CD4-positive, alpha-beta memory T cell (primary cell): ENCODE measurements at regions not wholly inside any gene's neighbourhood (a gene's known extent, or its start where the extent isn't known, plus 50 kb on each side); places are given as distances from the start of the nearest gene placed in this dataset.
A peak's percentile ranks its signal among the peaks of the same experiment; 100 is the strongest.

Experiments used
- CTCF ChIA-PET: fragments of 350-600 bp; sonication (Branson Sonifier 250); formaldehyde crosslinking; loops from one replicate; lab custom pipeline; 2021; ENCODE audit warnings: inconsistent platforms; ENCODE audit not compliant: partially characterized antibody; lab: Charles Lee
- POLR2A ChIA-PET: fragments of 350-600 bp; sonication (Branson Sonifier 250); formaldehyde crosslinking; loops from one replicate; lab custom pipeline; 2021; ENCODE audit not compliant: partially characterized antibody; lab: Charles Lee
- DNase-seq, 5 donors: peaks; one replicate each; pipeline versions ENCODE4 v3.0.0 to v3.0.0-alpha.2; 2020 to 2022; ENCODE audit warnings: mixed read lengths in 1 of 5
- H3K27ac ChIP-seq: one replicate; pipeline ENCODE4 v1.7.0; 2013; ENCODE audit warnings: low read depth, low read length
- H3K27me3 ChIP-seq: 2 replicates; pipeline ENCODE4 v1.7.0; 2013; ENCODE audit warnings: mild to moderate bottlenecking, low read length, moderate library complexity; ENCODE audit not compliant: insufficient read depth
- H3K36me3 ChIP-seq: 2 replicates; pipeline ENCODE4 v1.7.0; 2013; ENCODE audit warnings: mild to moderate bottlenecking, low read length, moderate library complexity; ENCODE audit not compliant: insufficient read depth
- H3K4me1 ChIP-seq: 2 replicates; pipeline ENCODE4 v1.7.0; 2013; ENCODE audit warnings: mild to moderate bottlenecking, low read length, moderate library complexity; ENCODE audit not compliant: insufficient read depth
- H3K4me3 ChIP-seq, 2 donors: one replicate each; pipeline ENCODE4 v1.7.0; 2013; ENCODE audit warnings: low read length in 2 of 2, mild to moderate bottlenecking in 1 of 2
- H3K9me3 ChIP-seq, 2 donors: one replicate each; pipeline ENCODE4 v1.7.0; 2013; ENCODE audit warnings: low read length in 2 of 2, control low read depth in 1 of 2; ENCODE audit not compliant: control insufficient read depth in 1 of 2
- H3K27ac Mint-ChIP-seq, 7 donors: one replicate each; pipeline ENCODE4 v1.8.0; 2020 to 2021; ENCODE audit warnings: mixed read lengths in 7 of 7, mild to moderate bottlenecking in 6 of 7, inconsistent platforms in 3 of 7, moderate library complexity in 3 of 7
- H3K27me3 Mint-ChIP-seq, 2 donors: one replicate each; pipeline ENCODE4 v1.8.0; 2020 to 2021; ENCODE audit warnings: mixed read lengths in 2 of 2
- H3K36me3 Mint-ChIP-seq, 2 donors: one replicate each; pipeline ENCODE4 v1.8.0; 2020 to 2021; ENCODE audit warnings: mixed read lengths in 2 of 2, inconsistent platforms in 1 of 2, mild to moderate bottlenecking in 1 of 2
- H3K4me1 Mint-ChIP-seq, 4 donors: one replicate each; pipeline ENCODE4 v1.8.0; 2020 to 2021; ENCODE audit warnings: mixed read lengths in 4 of 4, mild to moderate bottlenecking in 1 of 4
- H3K4me3 Mint-ChIP-seq, 8 donors: one replicate each; pipeline ENCODE4 v1.8.0; 2020 to 2021; ENCODE audit warnings: mixed read lengths in 8 of 8, mild to moderate bottlenecking in 7 of 8, moderate library complexity in 6 of 8, inconsistent platforms in 3 of 8
- H3K9me3 Mint-ChIP-seq, 8 donors: one replicate each; pipeline ENCODE4 v1.8.0; 2020 to 2021; ENCODE audit warnings: mixed read lengths in 8 of 8, mild to moderate bottlenecking in 5 of 8, inconsistent platforms in 3 of 8, moderate library complexity in 1 of 8
- intact Hi-C: fragments of 100-400 bp; cut with micrococcal nuclease; formaldehyde crosslinking; loops from one replicate; pipeline ENCODE4 v1.15.1; 2023

DNA sequence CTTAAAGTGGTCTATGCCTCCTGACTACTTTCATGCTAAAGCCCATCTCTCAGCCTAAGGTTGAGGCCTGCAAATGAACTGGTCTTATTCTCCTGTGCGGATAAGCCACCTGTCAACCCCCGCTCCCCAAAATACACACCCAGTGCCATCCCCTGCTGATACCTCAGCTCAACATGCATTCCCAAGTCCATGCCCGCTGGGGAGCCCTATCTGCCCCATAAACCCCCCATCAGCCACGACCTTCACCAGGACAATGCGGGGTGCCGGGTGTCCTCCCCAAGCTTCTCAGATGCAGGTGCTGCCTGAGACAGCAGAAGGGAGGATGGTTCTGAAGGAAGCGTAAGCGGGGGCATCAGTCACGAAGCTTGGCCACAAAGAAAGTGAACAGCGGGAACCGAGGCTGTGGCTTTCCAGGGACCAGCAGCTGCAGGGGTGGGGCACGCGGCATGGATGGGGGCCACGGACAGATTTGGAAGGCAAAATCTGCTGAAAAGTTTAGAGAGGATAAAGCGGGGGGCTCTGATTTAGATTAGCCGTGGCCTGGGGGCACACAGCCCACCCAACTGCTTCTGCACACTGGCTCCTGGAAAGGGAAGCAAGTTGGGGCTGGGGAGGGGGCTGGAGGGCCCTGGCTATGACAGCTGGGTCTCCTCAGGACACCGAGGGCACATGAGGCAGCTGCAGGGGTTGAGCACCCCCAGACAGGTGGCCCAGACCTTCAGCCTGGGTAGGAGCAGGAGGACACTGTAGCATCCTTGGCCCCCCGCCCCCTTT is 1391.9 kb downstream of the TBC1D22A start:
- Histone ChIP-seq H3K27ac (no peak overlapping the region), H3K9me3 (no peaks in the 10 kb centered on the region), H3K27me3 (no peaks in the 10 kb centered on the region), H3K4me1 (no peaks in the 10 kb centered on the region), H3K4me3 (no peak overlapping the region), H3K36me3 (no peaks in the 10 kb centered on the region)
- peaks cover 0 to 3% (median 0%) of the 10 kb centered on the region in 8 donors for H3K9me3 Mint-ChIP-seq
- no peak overlapping the region for H3K27ac Mint-ChIP-seq
- intact Hi-C loops = no loop called here
- no peak for DNase-seq
- H3K4me1 Mint-ChIP-seq = no peaks in the 10 kb centered on the region
- no peak overlapping the region for H3K4me3 Mint-ChIP-seq
- peaks cover 0 to 3% of the 10 kb centered on the region in 2 donors for H3K27me3 Mint-ChIP-seq
- CTCF ChIA-PET = no interaction called here
- POLR2A ChIA-PET = no interaction called here
- no peaks in the 10 kb centered on the region for H3K36me3 Mint-ChIP-seq

DNA sequence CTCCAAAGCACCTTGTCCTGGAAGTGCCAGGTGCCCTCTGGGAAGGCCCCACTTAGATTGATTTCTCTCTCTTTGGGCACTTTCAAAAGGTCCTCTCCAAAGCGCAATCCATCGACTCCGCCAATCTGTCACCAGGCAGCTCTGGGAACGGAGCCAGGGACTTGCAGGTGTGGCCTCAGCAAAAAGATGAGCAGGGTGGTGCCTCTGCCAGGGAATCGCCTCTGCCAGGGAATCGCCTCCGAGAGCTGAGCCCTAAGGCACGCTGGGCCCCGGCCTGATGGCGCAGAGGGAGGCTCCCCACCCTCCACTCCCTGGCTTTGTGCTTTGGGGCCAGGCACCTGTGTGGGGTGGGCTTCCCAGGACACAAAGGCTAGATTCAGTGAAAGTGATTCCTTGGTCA is 1391.3 kb downstream of the TBC1D22A start:
- ChIA-PET CTCF (no interaction called here), POLR2A (no interaction called here)
- no peak overlapping the region for H3K27ac Mint-ChIP-seq
- no peaks in the 10 kb centered on the region for H3K4me1 Mint-ChIP-seq
- intact Hi-C loops = no loop called here
- no peak overlapping the region for H3K4me3 ChIP-seq
- H3K9me3 ChIP-seq = no peaks in the 10 kb centered on the region
- no peaks in the 10 kb centered on the region for H3K36me3 Mint-ChIP-seq
- no peak for DNase-seq
- peaks cover 0 to 3% (median 0%) of the 10 kb centered on the region in 8 donors for H3K9me3 Mint-ChIP-seq
- H3K4me3 Mint-ChIP-seq = no peak overlapping the region
- no peaks in the 10 kb centered on the region for H3K27me3 ChIP-seq
- H3K27me3 Mint-ChIP-seq = no peaks in the 10 kb centered on the region
- no peaks in the 10 kb centered on the region for H3K36me3 ChIP-seq
- H3K27ac ChIP-seq = no peak overlapping the region
- H3K4me1 ChIP-seq = no peaks in the 10 kb centered on the region

DNA sequence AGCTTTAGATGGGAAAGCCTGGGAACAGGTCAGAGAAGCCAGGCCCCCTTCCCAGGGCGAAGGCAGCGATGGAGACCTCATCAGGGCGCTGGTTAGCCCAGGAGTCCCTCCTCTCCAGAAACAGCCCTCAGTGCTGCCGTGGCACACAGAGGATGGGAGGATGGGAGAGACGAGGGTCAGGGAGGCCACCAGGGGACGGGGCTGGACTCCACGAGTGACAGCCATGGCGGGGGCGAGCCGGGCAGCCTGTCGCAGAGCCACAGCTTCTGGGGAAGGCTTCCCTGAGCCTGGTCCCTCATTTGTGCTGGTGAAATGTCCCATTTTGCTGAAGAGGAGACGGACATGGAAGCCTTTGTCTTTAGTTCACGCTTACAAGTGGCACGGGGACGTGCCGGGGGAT is 1390.5 kb downstream of the TBC1D22A start:
- Histone ChIP-seq H3K9me3 (no peaks in the 10 kb centered on the region), H3K4me1 (no peaks in the 10 kb centered on the region), H3K27ac (no peak overlapping the region), H3K4me3 (no peak overlapping the region), H3K36me3 (no peaks in the 10 kb centered on the region), H3K27me3 (no peaks in the 10 kb centered on the region)
- CTCF ChIA-PET = no interaction called here
- H3K27ac Mint-ChIP-seq = no peak overlapping the region
- H3K36me3 Mint-ChIP-seq = no peaks in the 10 kb centered on the region
- POLR2A ChIA-PET = no interaction called here
- no peaks in the 10 kb centered on the region for H3K4me1 Mint-ChIP-seq
- peaks cover 0 to 2% (median 0%) of the 10 kb centered on the region in 8 donors for H3K9me3 Mint-ChIP-seq
- no peaks in the 10 kb centered on the region for H3K27me3 Mint-ChIP-seq
- no peak for DNase-seq
- intact Hi-C loops = no loop called here
- no peak overlapping the region for H3K4me3 Mint-ChIP-seq

DNA sequence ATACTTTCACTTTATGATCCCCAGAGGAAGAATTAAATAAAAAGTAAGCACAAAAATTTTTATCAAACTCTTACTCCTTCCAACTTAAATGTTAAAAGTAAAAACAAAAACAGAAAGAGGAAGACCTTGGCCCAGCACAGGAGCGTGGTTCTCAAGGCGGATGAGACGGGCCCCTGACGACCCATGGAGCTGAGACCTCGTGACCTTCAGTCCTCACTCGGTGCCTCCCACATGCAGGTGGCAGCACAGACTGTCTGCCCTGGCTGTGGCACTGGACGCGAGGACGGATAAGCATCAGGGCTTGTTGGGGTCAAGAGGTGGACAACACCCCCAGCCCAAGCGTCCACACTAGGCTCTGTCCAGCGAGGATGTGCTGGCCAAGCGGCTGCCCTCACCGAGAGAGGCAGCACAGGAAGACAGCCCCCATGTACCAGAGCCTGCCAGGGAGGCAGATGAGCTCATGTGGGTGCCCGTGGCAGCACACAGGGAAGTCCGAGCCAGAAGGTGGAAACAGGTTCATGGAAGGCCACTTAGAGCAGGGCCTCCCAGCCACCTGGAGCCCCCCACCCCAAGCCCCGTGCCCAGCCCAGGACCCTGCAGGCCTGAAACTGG is 1389.8 kb downstream of the TBC1D22A start:
- Histone ChIP-seq H3K27me3 (no peaks in the 10 kb centered on the region), H3K4me3 (no peak overlapping the region), H3K4me1 (no peaks in the 10 kb centered on the region), H3K9me3 (no peaks in the 10 kb centered on the region), H3K36me3 (no peaks in the 10 kb centered on the region), H3K27ac (no peak overlapping the region)
- Mint-ChIP-seq H3K4me1 (no peaks in the 10 kb centered on the region), H3K4me3 (peak overlapping the region in 1 of 8 donors; percentile 20), H3K27me3 (no peaks in the 10 kb centered on the region), H3K9me3 (peaks cover 0 to 2% (median 0%) of the 10 kb centered on the region in 8 donors), H3K27ac (no peak overlapping the region), H3K36me3 (no peaks in the 10 kb centered on the region)
- POLR2A ChIA-PET = no interaction called here
- no peak for DNase-seq
- intact Hi-C loops = no loop called here
- CTCF ChIA-PET = no interaction called here

DNA sequence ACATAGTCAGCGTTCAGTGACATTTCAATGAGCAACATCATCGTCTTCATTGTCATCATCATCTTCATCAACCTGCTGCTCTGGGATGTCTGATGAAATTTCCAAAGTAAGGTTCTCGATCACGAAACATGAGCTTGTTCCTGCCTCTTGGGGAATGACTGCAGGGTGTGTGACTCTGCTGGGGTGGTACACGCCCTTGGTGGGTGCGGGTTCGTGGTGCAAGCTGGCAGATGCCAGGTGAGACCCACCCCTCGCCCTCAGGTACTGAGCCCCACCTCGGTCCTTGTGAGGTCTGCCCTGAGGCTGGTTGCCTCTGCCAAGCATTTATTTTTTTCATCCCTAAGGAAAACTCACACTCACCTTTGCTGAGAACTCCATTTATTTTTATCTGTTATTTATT is 1389.2 kb downstream of the TBC1D22A start:
- no peaks in the 10 kb centered on the region for H3K36me3 Mint-ChIP-seq
- H3K4me1 ChIP-seq = no peaks in the 10 kb centered on the region
- H3K27me3 Mint-ChIP-seq = peaks cover 0 to 2% of the 10 kb centered on the region in 2 donors
- H3K9me3 ChIP-seq = no peaks in the 10 kb centered on the region
- intact Hi-C loops = no loop called here
- H3K27ac Mint-ChIP-seq = no peak overlapping the region
- H3K4me3 Mint-ChIP-seq = no peak overlapping the region
- H3K27me3 ChIP-seq = no peaks in the 10 kb centered on the region
- CTCF ChIA-PET = no interaction called here
- DNase-seq = no peak
- H3K4me1 Mint-ChIP-seq = no peaks in the 10 kb centered on the region
- POLR2A ChIA-PET = no interaction called here
- H3K27ac ChIP-seq = no peak overlapping the region
- H3K9me3 Mint-ChIP-seq = peaks cover 0 to 2% (median 0%) of the 10 kb centered on the region in 8 donors
- H3K36me3 ChIP-seq = no peaks in the 10 kb centered on the region
- no peak overlapping the region for H3K4me3 ChIP-seq

DNA sequence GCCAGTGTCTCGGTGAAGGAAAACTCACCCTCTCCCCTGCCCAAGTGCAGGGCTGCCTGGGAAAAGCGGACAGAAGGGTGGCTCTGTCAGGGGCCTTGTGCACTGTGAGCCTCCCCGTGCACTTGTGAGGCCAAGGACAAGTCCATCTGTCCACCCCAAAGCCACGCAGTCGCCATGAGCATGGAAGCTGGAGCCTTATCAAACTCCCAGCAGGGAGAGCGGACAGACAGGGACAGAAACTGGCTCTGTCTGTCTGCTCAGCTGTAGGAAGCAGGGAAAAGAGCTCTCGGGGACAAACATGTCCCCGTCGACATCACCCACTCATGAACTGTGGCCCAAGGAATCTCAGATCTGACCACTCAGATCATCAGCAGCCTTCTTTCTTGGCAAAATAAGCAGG is 1385.4 kb downstream of the TBC1D22A start:
- intact Hi-C loops = no loop called here
- DNase-seq = no peak
- H3K36me3 Mint-ChIP-seq = no peaks in the 10 kb centered on the region
- no peaks in the 10 kb centered on the region for H3K36me3 ChIP-seq
- ChIA-PET CTCF (no interaction called here), POLR2A (no interaction called here)
- H3K4me1 ChIP-seq = no peaks in the 10 kb centered on the region
- H3K4me3 ChIP-seq = no peak overlapping the region
- H3K9me3 ChIP-seq = no peaks in the 10 kb centered on the region
- H3K4me3 Mint-ChIP-seq = no peak overlapping the region
- H3K27me3 ChIP-seq = no peaks in the 10 kb centered on the region
- H3K27me3 Mint-ChIP-seq = peaks cover 13 to 16% of the 10 kb centered on the region in 2 donors
- peaks cover 0 to 8% (median 0%) of the 10 kb centered on the region in 8 donors for H3K9me3 Mint-ChIP-seq
- H3K27ac ChIP-seq = no peak overlapping the region
- H3K27ac Mint-ChIP-seq = no peak overlapping the region
- H3K4me1 Mint-ChIP-seq = no peaks in the 10 kb centered on the region

DNA sequence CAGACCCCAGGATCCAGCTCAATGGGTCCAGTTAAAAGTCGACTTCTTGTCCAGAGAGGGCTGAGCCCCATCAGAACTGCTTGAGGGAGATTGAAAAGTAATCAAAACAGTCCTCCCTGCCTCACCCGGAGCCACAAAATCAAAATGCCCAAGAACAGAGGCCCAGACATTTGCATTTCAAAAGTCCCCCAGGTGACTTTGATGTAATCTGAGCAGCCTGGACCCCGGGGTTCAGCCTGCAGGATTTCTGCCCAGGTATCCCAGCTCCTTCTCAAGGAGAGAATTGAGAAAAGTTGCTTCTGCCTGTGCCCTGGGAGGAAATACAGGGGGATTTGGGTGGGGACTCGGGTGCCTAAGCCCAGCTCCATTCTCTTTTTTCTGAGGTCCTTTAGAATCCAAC is 1385.0 kb downstream of the TBC1D22A start:
- CTCF ChIA-PET = no interaction called here
- Histone ChIP-seq H3K27me3 (no peaks in the 10 kb centered on the region), H3K9me3 (no peaks in the 10 kb centered on the region), H3K4me3 (no peak overlapping the region), H3K27ac (no peak overlapping the region), H3K36me3 (no peaks in the 10 kb centered on the region), H3K4me1 (no peaks in the 10 kb centered on the region)
- H3K4me3 Mint-ChIP-seq = no peak overlapping the region
- intact Hi-C loops = no loop called here
- no peak overlapping the region for H3K27ac Mint-ChIP-seq
- peaks cover 0 to 8% (median 0%) of the 10 kb centered on the region in 8 donors for H3K9me3 Mint-ChIP-seq
- H3K27me3 Mint-ChIP-seq = peaks cover 13 to 16% of the 10 kb centered on the region in 2 donors
- POLR2A ChIA-PET = no interaction called here
- DNase-seq = no peak
- no peaks in the 10 kb centered on the region for H3K4me1 Mint-ChIP-seq
- H3K36me3 Mint-ChIP-seq = no peaks in the 10 kb centered on the region
